CD14-positive monocyte (primary cell): ENCODE measurements at regions not wholly inside any gene's neighbourhood (a gene's known extent, or its start where the extent isn't known, plus 50 kb on each side); places are given as distances from the start of the nearest gene placed in this dataset.

Source experiments
- DNase-seq, 3 donors: peaks; one replicate each; pipeline ENCODE4 v3.0.0-alpha.2; 2011 to 2022
- H2AFZ ChIP-seq: 2 replicates; pipeline ENCODE4 v1.6.0; 2012; ENCODE audit warnings: mild to moderate bottlenecking, low read depth, low read length, inconsistent platforms; ENCODE audit not compliant: insufficient read depth, poor library complexity, severe bottlenecking
- H3K27ac ChIP-seq, 2 donors: 1 replicate in 1 of 2; 2 replicates in 1 of 2; pipeline ENCODE4 v1.5.1; 2012 to 2013; ENCODE audit warnings: low read length in 2 of 2, control low read depth in 1 of 2, inconsistent platforms in 1 of 2, low read depth in 1 of 2, mild to moderate bottlenecking in 1 of 2
- H3K27me3 ChIP-seq, 2 donors: one replicate each; pipeline versions ENCODE4 v1.6.0 to v1.6.1; 2011 to 2013; ENCODE audit warnings: low read length in 2 of 2; ENCODE audit not compliant: control insufficient read depth in 2 of 2, insufficient read depth in 2 of 2
- H3K36me3 ChIP-seq, 2 donors: replicated peaks in 1 of 2; 1 replicate in 1 of 2; 2 replicates in 1 of 2; pipeline versions ENCODE4 v1.5.1 to v1.6.1; 2012 to 2013; ENCODE audit warnings: low read length in 2 of 2, control low read depth in 1 of 2, inconsistent platforms in 1 of 2, mild to moderate bottlenecking in 1 of 2; ENCODE audit not compliant: insufficient read depth in 2 of 2, control insufficient read depth in 1 of 2
- H3K4me1 ChIP-seq, 2 donors: 1 replicate in 1 of 2; 2 replicates in 1 of 2; pipeline versions ENCODE4 v1.5.1 to v1.6.1; 2012 to 2013; ENCODE audit warnings: low read length in 2 of 2, control low read depth in 1 of 2, inconsistent platforms in 1 of 2, mild to moderate bottlenecking in 1 of 2, moderate library complexity in 1 of 2; ENCODE audit not compliant: insufficient read depth in 2 of 2, control insufficient read depth in 1 of 2
- H3K4me2 ChIP-seq: replicated peaks from 2 replicates; pipeline ENCODE3; 2012; ENCODE audit warnings: low read length, moderate library complexity, mild to moderate bottlenecking; ENCODE audit not compliant: poor library complexity, severe bottlenecking; ENCODE audit errors: extremely low read depth
- H3K4me3 ChIP-seq, 3 experiments: fragments of 200-600 bp in 1 of 3; sonication (generic) in 1 of 3; replicated peaks in 1 of 3; 1 replicate in 2 of 3; 2 replicates in 1 of 3; pipeline ENCODE4 v1.5.1; 2011 to 2013; ENCODE audit warnings: low read length in 3 of 3, mild to moderate bottlenecking in 3 of 3, control low read depth in 2 of 3, low read depth in 2 of 3, inconsistent platforms in 1 of 3, moderate library complexity in 1 of 3
- H3K79me2 ChIP-seq: 2 replicates; pipeline ENCODE4 v1.6.0; 2012; ENCODE audit warnings: mild to moderate bottlenecking, control low read depth, inconsistent platforms, low read length, moderate library complexity; ENCODE audit not compliant: insufficient read depth
- H3K9ac ChIP-seq: 2 replicates; pipeline ENCODE4 v1.6.0; 2017; ENCODE audit warnings: low read length, mild to moderate bottlenecking; ENCODE audit not compliant: insufficient read depth, poor library complexity, severe bottlenecking
- H3K9me3 ChIP-seq, 2 donors: replicated peaks in 1 of 2; 1 replicate in 1 of 2; 2 replicates in 1 of 2; pipeline versions ENCODE4 v1.5.1 to v1.6.1; 2012 to 2013; ENCODE audit warnings: low read length in 2 of 2, control low read depth in 1 of 2; ENCODE audit not compliant: control insufficient read depth in 1 of 2, insufficient read depth in 1 of 2
- H4K20me1 ChIP-seq: 2 replicates; pipeline ENCODE4 v1.6.0; 2012; ENCODE audit warnings: mild to moderate bottlenecking, low read length, control low read depth, moderate library complexity; ENCODE audit not compliant: insufficient read depth
- H3K27ac Mint-ChIP-seq, 7 donors: one replicate each; pipeline ENCODE4 v1.8.0; 2020; ENCODE audit warnings: mild to moderate bottlenecking in 7 of 7, mixed read lengths in 7 of 7, moderate library complexity in 6 of 7, inconsistent platforms in 2 of 7
- H3K27me3 Mint-ChIP-seq, 3 donors: one replicate each; pipeline ENCODE4 v1.8.0; 2021 to 2022; ENCODE audit warnings: low read depth in 3 of 3, mild to moderate bottlenecking in 3 of 3, mixed read lengths in 3 of 3, moderate library complexity in 3 of 3, inconsistent platforms in 1 of 3
- H3K36me3 Mint-ChIP-seq, 2 donors: one replicate each; pipeline ENCODE4 v1.8.0; 2020; ENCODE audit warnings: mixed read lengths in 2 of 2, inconsistent platforms in 1 of 2, mild to moderate bottlenecking in 1 of 2
- H3K4me1 Mint-ChIP-seq: one replicate; pipeline ENCODE4 v1.8.0; 2020; ENCODE audit warnings: mild to moderate bottlenecking, mixed read lengths
- H3K4me3 Mint-ChIP-seq, 2 donors: one replicate each; pipeline ENCODE4 v1.8.0; 2020; ENCODE audit warnings: mild to moderate bottlenecking in 2 of 2, mixed read lengths in 2 of 2, moderate library complexity in 1 of 2
- H3K9me3 Mint-ChIP-seq, 7 donors: one replicate each; pipeline ENCODE4 v1.8.0; 2020 to 2022; ENCODE audit warnings: mixed read lengths in 7 of 7, mild to moderate bottlenecking in 6 of 7, moderate library complexity in 6 of 7, inconsistent platforms in 2 of 7
- CTCF ChIP-seq: fragments of 200-600 bp; IDR thresholded peaks from one replicate; pipeline ENCODE4 v1.8.0; 2022; ENCODE audit warnings: antibody characterized with exemption, mild to moderate bottlenecking
- WGBS: methylation state at CpG from one replicate; pipeline ENCODE4 v1.1.5; 2013; ENCODE audit warnings: missing lambda C conversion rate; ENCODE audit not compliant: insufficient coverage; 5-methylcytosine and 5-hydroxymethylcytosine counted together
- intact Hi-C, 2 donors: fragments of 100-400 bp; cut with micrococcal nuclease; formaldehyde crosslinking; loops; one replicate each; pipeline versions ENCODE4 v1.15.0 to v1.15.1; 2023

GRCh38 chr6:53974941-53975340 is 136.3 kb upstream of the MLIP start:
- Mint-ChIP-seq H3K4me3 (no peak overlapping the region), H3K27ac (no peak overlapping the region), H3K4me1 (no peaks in the 10 kb centered on the region), H3K9me3 (peaks cover 0 to 3% (median 0%) of the 10 kb centered on the region in 7 donors), H3K36me3 (no peaks in the 10 kb centered on the region), H3K27me3 (peaks cover 1 to 5% (median 4%) of the 10 kb centered on the region in 3 donors)
- Histone ChIP-seq H3K79me2 (no peaks in the 10 kb centered on the region), H2AFZ (no peak overlapping the region), H3K27me3 (no peaks in the 10 kb centered on the region), H3K36me3 (no peaks in the 10 kb centered on the region), H4K20me1 (no peaks in the 10 kb centered on the region), H3K4me2 (no peak overlapping the region), H3K4me1 (no peaks in the 10 kb centered on the region), H3K9me3 (no peaks in the 10 kb centered on the region), H3K27ac (no peak overlapping the region), H3K4me3 (no peak overlapping the region), H3K9ac (no peak overlapping the region)
- intact Hi-C loops: no loop called here
- no peak for TF ChIP-seq CTCF
- DNase-seq: no peak

- no peak for TF ChIP-seq CTCF
- H3K27me3 ChIP-seq: no peaks in the 10 kb centered on the region
- no peaks in the 10 kb centered on the region for H3K79me2 ChIP-seq
- no peak overlapping the region for H3K9ac ChIP-seq
- H3K9me3 ChIP-seq: no peaks in the 10 kb centered on the region
- no peak overlapping the region for H3K4me3 Mint-ChIP-seq
- WGBS: no CpG with 5 or more reads among the region's 3 CpGs
- H3K27ac ChIP-seq: no peak overlapping the region
- no peaks in the 10 kb centered on the region for H3K4me1 Mint-ChIP-seq
- intact Hi-C loops: no loop called here
- no peaks in the 10 kb centered on the region for H3K4me1 ChIP-seq
- H3K9me3 Mint-ChIP-seq: peaks cover 0 to 3% (median 0%) of the 10 kb centered on the region in 7 donors
- no peaks in the 10 kb centered on the region for H3K36me3 ChIP-seq
- H3K4me3 ChIP-seq: no peak overlapping the region
- H3K4me2 ChIP-seq: no peak overlapping the region
- no peak overlapping the region for H2AFZ ChIP-seq
- H3K27ac Mint-ChIP-seq: no peak overlapping the region
- DNase-seq: no peak
- no peaks in the 10 kb centered on the region for H4K20me1 ChIP-seq
- H3K27me3 Mint-ChIP-seq: peaks cover 1 to 5% (median 3%) of the 10 kb centered on the region in 3 donors
- H3K36me3 Mint-ChIP-seq: no peaks in the 10 kb centered on the region
Observed at GRCh38 chr6:53975941-53976615, 135.2 kb upstream of the MLIP start.
